BJ (cell line): ENCODE measurements at regions not wholly inside any gene's neighbourhood (a gene's known extent, or its start where the extent isn't known, plus 50 kb on each side); places are given as distances from the start of the nearest gene placed in this dataset.
A peak's percentile ranks its signal among the peaks of the same experiment; 100 is the strongest.

Experiments used
- CTCF ChIA-PET: fragments of 350-600 bp; formaldehyde crosslinking; extraction: SDS; loops from one replicate; lab custom pipeline; 2021; ENCODE audit warnings: antibody characterized with exemption, inconsistent platforms; lab: Yijun Ruan, JAX
- POLR2A ChIA-PET: fragments of 300-600 bp; sonication (Branson Sonifier 250); formaldehyde crosslinking; extraction: SDS; loops from one replicate; lab custom pipeline; 2021; ENCODE audit warnings: antibody characterized with exemption; lab: Charles Lee
- DNase-seq: peaks from one replicate; pipeline ENCODE4 v3.0.0-alpha.2; 2011; ENCODE audit warnings: low read depth
- H3K27me3 ChIP-seq: 2 replicates; pipeline ENCODE4 v1.6.0; 2011; ENCODE audit warnings: low read length; ENCODE audit not compliant: control insufficient read depth, insufficient read depth
- H3K36me3 ChIP-seq: 2 replicates; pipeline ENCODE4 v1.5.1; 2011; ENCODE audit warnings: low read length; ENCODE audit not compliant: control insufficient read depth, insufficient read depth
- H3K4me3 ChIP-seq: 2 replicates; pipeline ENCODE4 v1.5.1; 2011; ENCODE audit warnings: low read depth, mild to moderate bottlenecking, control low read depth, low read length
- CTCF ChIP-seq: IDR thresholded peaks from 2 replicates; pipeline ENCODE4 v1.5.1; 2011; ENCODE audit warnings: low read depth, mild to moderate bottlenecking, control low read depth, inconsistent platforms, low read length, moderate library complexity; ENCODE audit not compliant: insufficient read depth

- no peak for TF ChIP-seq CTCF
- POLR2A ChIA-PET, result no interaction called here
- CTCF ChIA-PET, result no interaction called here
- no peak for DNase-seq
- no peaks in the 10 kb centered on the region for H3K36me3 ChIP-seq
- no peak overlapping the region for H3K4me3 ChIP-seq
- H3K27me3 ChIP-seq, result no peaks in the 10 kb centered on the region
These were observed 1355.6 kb downstream of the FAM133A start for GRCh38 chrX:95029571-95029970.

- H3K27me3 ChIP-seq, result no peaks in the 10 kb centered on the region
- H3K36me3 ChIP-seq, result no peaks in the 10 kb centered on the region
- CTCF ChIA-PET, result interaction anchor here (0.9 kb wide), 1 partner anchor 37 kb away, joined by 3 read pairs; no protein-coding TSS in a partner anchor
- no peak overlapping the region for H3K4me3 ChIP-seq
- POLR2A ChIA-PET, result no interaction called here
- DNase-seq, result no peak
- TF ChIP-seq CTCF, result no peak
These were observed 1366.1 kb downstream of the FAM133A start for GRCh38 chrX:95040104-95040503.

GRCh38 chrX:95044331-95044730 lies 1370.3 kb downstream of the FAM133A start:
- TF ChIP-seq CTCF, result no peak
- Histone ChIP-seq H3K36me3 (no peaks in the 10 kb centered on the region), H3K27me3 (no peaks in the 10 kb centered on the region), H3K4me3 (no peak overlapping the region)
- ChIA-PET POLR2A (no interaction called here), CTCF (no interaction called here)
- DNase-seq, result no peak

- DNase-seq, result no peak
These were observed 1382.0 kb downstream of the FAM133A start for GRCh38 chrX:95055991-95056390.

GRCh38 chrX:95056901-95057300 lies 1382.9 kb downstream of the FAM133A start:
- ChIA-PET CTCF (interaction anchor here (1.0 kb wide), 1 partner anchor 12 kb away, joined by 3 read pairs; no protein-coding TSS in a partner anchor), POLR2A (no interaction called here)
- Histone ChIP-seq H3K4me3 (no peak overlapping the region), H3K27me3 (no peaks in the 10 kb centered on the region), H3K36me3 (no peaks in the 10 kb centered on the region)
- no peak for DNase-seq
- peak; percentile 25 for TF ChIP-seq CTCF

More at GRCh38 chrX:95055991-95056390, 1382.0 kb downstream of the FAM133A start:
- Histone ChIP-seq H3K36me3 (no peaks in the 10 kb centered on the region), H3K27me3 (no peaks in the 10 kb centered on the region), H3K4me3 (no peak overlapping the region)
- POLR2A ChIA-PET, result no interaction called here
- CTCF ChIA-PET, result no interaction called here
- no peak for TF ChIP-seq CTCF
